ENCODE measurements at regions not wholly inside any gene's neighbourhood (a gene's known extent, or its start where the extent isn't known, plus 50 kb on each side); places are given as distances from the start of the nearest gene placed in this dataset.

DNA sequence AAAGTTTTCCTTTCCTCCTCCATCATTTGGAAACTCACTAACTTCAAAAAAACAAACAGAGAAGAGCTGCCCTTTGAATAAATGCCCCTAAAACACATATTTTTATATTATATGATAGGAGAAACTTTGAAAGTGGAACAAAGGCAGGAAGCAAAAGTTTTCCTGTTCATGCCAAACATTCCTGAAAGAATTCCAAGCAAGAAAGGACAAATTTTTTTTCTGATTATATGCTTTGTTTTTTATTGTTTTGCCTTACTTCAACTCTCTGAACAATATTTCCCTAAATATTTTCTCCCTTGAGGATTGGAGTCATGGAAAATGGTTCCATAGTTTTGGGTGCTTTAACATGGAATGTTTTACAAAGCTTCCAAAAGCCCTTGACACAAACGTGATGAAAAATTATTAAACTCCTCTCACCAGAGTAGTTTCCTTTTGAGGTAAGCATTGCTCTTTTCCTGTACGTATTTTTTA, 638.5 kb upstream of the CAMK1G start (continued):
- TF ChIP-seq ZNF280D (tag by site-specific recombination; IDR thresholded peaks at IDR 0.05), result no peak
- no peak for TF ChIP-seq ZNF501 (tag by site-specific recombination; IDR thresholded peaks at IDR 0.05)
- TF ChIP-seq, protein P1, sequence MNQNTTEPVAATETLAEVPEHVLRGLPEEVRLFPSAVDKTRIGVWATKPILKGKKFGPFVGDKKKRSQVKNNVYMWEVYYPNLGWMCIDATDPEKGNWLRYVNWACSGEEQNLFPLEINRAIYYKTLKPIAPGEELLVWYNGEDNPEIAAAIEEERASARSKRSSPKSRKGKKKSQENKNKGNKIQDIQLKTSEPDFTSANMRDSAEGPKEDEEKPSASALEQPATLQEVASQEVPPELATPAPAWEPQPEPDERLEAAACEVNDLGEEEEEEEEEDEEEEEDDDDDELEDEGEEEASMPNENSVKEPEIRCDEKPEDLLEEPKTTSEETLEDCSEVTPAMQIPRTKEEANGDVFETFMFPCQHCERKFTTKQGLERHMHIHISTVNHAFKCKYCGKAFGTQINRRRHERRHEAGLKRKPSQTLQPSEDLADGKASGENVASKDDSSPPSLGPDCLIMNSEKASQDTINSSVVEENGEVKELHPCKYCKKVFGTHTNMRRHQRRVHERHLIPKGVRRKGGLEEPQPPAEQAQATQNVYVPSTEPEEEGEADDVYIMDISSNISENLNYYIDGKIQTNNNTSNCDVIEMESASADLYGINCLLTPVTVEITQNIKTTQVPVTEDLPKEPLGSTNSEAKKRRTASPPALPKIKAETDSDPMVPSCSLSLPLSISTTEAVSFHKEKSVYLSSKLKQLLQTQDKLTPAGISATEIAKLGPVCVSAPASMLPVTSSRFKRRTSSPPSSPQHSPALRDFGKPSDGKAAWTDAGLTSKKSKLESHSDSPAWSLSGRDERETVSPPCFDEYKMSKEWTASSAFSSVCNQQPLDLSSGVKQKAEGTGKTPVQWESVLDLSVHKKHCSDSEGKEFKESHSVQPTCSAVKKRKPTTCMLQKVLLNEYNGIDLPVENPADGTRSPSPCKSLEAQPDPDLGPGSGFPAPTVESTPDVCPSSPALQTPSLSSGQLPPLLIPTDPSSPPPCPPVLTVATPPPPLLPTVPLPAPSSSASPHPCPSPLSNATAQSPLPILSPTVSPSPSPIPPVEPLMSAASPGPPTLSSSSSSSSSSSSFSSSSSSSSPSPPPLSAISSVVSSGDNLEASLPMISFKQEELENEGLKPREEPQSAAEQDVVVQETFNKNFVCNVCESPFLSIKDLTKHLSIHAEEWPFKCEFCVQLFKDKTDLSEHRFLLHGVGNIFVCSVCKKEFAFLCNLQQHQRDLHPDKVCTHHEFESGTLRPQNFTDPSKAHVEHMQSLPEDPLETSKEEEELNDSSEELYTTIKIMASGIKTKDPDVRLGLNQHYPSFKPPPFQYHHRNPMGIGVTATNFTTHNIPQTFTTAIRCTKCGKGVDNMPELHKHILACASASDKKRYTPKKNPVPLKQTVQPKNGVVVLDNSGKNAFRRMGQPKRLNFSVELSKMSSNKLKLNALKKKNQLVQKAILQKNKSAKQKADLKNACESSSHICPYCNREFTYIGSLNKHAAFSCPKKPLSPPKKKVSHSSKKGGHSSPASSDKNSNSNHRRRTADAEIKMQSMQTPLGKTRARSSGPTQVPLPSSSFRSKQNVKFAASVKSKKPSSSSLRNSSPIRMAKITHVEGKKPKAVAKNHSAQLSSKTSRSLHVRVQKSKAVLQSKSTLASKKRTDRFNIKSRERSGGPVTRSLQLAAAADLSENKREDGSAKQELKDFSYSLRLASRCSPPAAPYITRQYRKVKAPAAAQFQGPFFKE (tag by site-specific recombination; IDR thresholded peaks at IDR 0.05; ENCODE audit: borderline replicate concordance), result no peak
- no peak for TF ChIP-seq ZNF510 (tag by site-specific recombination; IDR thresholded peaks at IDR 0.05; ENCODE audit: insufficient replicate concordance)
- no peak for TF ChIP-seq ZNF155 (tag by site-specific recombination; IDR thresholded peaks at IDR 0.05)

DNA sequence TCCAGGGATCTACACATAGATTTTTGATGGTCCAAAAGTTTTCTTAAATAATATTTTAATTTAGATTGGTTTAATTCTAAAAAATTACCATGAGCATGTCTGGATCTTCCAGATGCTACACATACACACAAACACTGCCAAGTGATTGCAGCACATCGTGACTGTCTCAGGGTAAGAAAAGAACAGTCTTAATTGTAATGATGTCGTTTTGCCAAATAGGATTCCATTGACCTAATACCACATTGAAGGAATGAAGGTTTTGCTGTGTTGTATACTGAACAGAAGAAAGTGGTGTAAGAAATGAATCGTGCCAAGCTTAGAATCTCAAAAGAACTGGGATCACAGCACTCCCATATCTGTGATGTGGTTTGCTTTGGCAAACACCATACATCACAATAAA, 633.3 kb upstream of the CAMK1G start:
- POLR2A ChIA-PET, result no interaction called here
- CTCF ChIA-PET, result no interaction called here

GRCh38 chr1:208951026-208951525, 632.4 kb upstream of the CAMK1G start:
- ChIA-PET CTCF (interaction anchor here (0.7 to 0.8 kb wide), 2 partner anchors 157 to 251 kb away, joined by 3 read pairs; no protein-coding TSS in a partner anchor), POLR2A (no interaction called here)

More for the DNA sequence above, 633.3 kb upstream of the CAMK1G start:
- Histone ChIP-seq H3K4me3 (ENCODE audit: low read depth, low read length) (no peak overlapping the region), H3K4me1 (ENCODE audit: control insufficient read depth, insufficient read depth, low read length) (no peaks in the 10 kb centered on the region), H3K36me3 (ENCODE audit: control insufficient read depth in 2 of 2, insufficient read depth in 1 of 2, low read length in 2 of 2) (no peaks in the 10 kb centered on the region), H3K9me3 (ENCODE audit: control insufficient read depth, insufficient read depth, low read depth, low read length) (no peaks in the 10 kb centered on the region), H3K27ac (ENCODE audit: extremely low read depth, low read depth, low read length) (no peak overlapping the region)
- TF ChIP-seq, protein P2, sequence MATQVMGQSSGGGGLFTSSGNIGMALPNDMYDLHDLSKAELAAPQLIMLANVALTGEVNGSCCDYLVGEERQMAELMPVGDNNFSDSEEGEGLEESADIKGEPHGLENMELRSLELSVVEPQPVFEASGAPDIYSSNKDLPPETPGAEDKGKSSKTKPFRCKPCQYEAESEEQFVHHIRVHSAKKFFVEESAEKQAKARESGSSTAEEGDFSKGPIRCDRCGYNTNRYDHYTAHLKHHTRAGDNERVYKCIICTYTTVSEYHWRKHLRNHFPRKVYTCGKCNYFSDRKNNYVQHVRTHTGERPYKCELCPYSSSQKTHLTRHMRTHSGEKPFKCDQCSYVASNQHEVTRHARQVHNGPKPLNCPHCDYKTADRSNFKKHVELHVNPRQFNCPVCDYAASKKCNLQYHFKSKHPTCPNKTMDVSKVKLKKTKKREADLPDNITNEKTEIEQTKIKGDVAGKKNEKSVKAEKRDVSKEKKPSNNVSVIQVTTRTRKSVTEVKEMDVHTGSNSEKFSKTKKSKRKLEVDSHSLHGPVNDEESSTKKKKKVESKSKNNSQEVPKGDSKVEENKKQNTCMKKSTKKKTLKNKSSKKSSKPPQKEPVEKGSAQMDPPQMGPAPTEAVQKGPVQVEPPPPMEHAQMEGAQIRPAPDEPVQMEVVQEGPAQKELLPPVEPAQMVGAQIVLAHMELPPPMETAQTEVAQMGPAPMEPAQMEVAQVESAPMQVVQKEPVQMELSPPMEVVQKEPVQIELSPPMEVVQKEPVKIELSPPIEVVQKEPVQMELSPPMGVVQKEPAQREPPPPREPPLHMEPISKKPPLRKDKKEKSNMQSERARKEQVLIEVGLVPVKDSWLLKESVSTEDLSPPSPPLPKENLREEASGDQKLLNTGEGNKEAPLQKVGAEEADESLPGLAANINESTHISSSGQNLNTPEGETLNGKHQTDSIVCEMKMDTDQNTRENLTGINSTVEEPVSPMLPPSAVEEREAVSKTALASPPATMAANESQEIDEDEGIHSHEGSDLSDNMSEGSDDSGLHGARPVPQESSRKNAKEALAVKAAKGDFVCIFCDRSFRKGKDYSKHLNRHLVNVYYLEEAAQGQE (tag by site-specific recombination; IDR thresholded peaks at IDR 0.05), result no peak
- no peak for TF ChIP-seq ZFHX2 (tag by site-specific recombination; conservative IDR thresholded peaks at IDR 0.05)
- TF ChIP-seq ZNF133 (tag by site-specific recombination; IDR thresholded peaks at IDR 0.05), result no peak

More at GRCh38 chr1:208951026-208951525, 632.4 kb upstream of the CAMK1G start:
- H3K4me1 ChIP-seq (ENCODE audit: control insufficient read depth, insufficient read depth, low read length), result no peaks in the 10 kb centered on the region
- TF ChIP-seq ZNF510 (tag by site-specific recombination; IDR thresholded peaks at IDR 0.05; ENCODE audit: insufficient replicate concordance) (no peak), SALL2 (tag by site-specific recombination; IDR thresholded peaks at IDR 0.05; ENCODE audit: borderline replicate concordance) (no peak), ZNF140 (tag by site-specific recombination; IDR thresholded peaks at IDR 0.05) (no peak)
- H3K27ac ChIP-seq (ENCODE audit: extremely low read depth, low read depth, low read length), result no peak overlapping the region
- no peak overlapping the region for H3K4me3 ChIP-seq (ENCODE audit: low read depth, low read length)
- H3K36me3 ChIP-seq (ENCODE audit: control insufficient read depth in 2 of 2, insufficient read depth in 1 of 2, low read length in 2 of 2), result no peaks in the 10 kb centered on the region
- no peaks in the 10 kb centered on the region for H3K9me3 ChIP-seq (ENCODE audit: control insufficient read depth, insufficient read depth, low read depth, low read length)
